ENCODE measurements at regions not wholly inside any gene's neighbourhood (a gene's known extent, or its start where the extent isn't known, plus 50 kb on each side); places are given as distances from the start of the nearest gene placed in this dataset.
"Not testable (repeated sequence)": the region's sequence is repeated elsewhere in the genome, so short reads cannot be mapped to it uniquely, and the experiment has no call there.

- not testable (repeated sequence) for DNase-seq; H3K4me3 Mint-ChIP-seq; H3K27me3 Mint-ChIP-seq (ENCODE audit: low read depth); H3K27ac Mint-ChIP-seq; ATAC-seq (replicated peaks in 1 of 2); H3K4me1 Mint-ChIP-seq (ENCODE audit: low read depth); H3K36me3 Mint-ChIP-seq (ENCODE audit: insufficient read depth in 2 of 2); H3K9me3 Mint-ChIP-seq
These were observed 153.9 kb downstream of the GOLGA8K start for GRCh38 chr15:32249207-32249606.

GRCh38 chr15:32243727-32244126 lies 159.4 kb downstream of the GOLGA8K start:
- not testable (repeated sequence) for H3K27ac Mint-ChIP-seq; DNase-seq; H3K27me3 Mint-ChIP-seq (ENCODE audit: low read depth); H3K36me3 Mint-ChIP-seq (ENCODE audit: insufficient read depth in 2 of 2); H3K4me1 Mint-ChIP-seq (ENCODE audit: low read depth); H3K4me3 Mint-ChIP-seq; H3K9me3 Mint-ChIP-seq; ATAC-seq (replicated peaks in 1 of 2)

DNA sequence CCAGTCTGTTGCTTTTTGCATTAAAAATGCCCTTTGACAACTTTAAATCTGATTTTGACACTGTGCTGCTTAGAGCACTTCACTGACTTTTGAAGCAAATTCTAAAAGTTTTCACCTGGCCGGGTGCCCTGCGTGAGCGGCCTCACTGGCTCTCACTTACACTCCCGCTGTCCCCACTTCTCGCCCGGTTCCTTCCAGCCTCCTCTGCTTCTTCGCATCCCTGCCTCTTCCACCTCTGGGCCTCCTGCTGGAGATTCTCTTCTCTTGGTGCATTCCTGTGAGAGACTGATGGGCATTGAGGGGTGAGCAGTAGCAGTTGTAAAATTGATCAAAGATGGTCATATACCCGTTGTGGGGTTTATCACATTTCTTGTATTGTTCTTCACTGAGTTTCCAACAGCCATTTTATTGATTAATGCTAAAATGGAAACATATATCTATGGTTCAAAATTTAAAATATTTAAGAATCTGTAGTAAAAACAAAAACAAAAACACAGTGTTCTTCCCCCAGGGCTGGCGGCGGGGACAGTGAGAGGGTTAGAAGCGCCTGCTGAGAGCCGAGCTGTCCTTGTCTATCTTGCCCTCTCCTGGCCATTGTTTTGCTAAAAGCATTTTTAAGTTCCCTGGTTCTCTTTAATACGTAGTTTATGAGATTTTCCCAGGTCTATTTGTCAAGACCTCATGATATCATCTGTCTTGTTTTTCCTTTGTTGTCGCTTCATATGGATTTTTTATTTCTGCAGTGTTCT lies 160.1 kb downstream of the GOLGA8K start:
- H3K9me3 Mint-ChIP-seq; H3K36me3 Mint-ChIP-seq (ENCODE audit: insufficient read depth in 2 of 2); H3K4me3 Mint-ChIP-seq; ATAC-seq (replicated peaks in 1 of 2); H3K27me3 Mint-ChIP-seq (ENCODE audit: low read depth); H3K4me1 Mint-ChIP-seq (ENCODE audit: low read depth); DNase-seq; H3K27ac Mint-ChIP-seq: not testable (repeated sequence)

GRCh38 chr15:32227410-32228114 lies 175.5 kb downstream of the GOLGA8K start:
- not testable (repeated sequence) for DNase-seq; H3K4me3 Mint-ChIP-seq; ATAC-seq (replicated peaks in 1 of 2); H3K27me3 Mint-ChIP-seq (ENCODE audit: low read depth); H3K9me3 Mint-ChIP-seq; H3K4me1 Mint-ChIP-seq (ENCODE audit: low read depth); H3K36me3 Mint-ChIP-seq (ENCODE audit: insufficient read depth in 2 of 2); H3K27ac Mint-ChIP-seq

DNA sequence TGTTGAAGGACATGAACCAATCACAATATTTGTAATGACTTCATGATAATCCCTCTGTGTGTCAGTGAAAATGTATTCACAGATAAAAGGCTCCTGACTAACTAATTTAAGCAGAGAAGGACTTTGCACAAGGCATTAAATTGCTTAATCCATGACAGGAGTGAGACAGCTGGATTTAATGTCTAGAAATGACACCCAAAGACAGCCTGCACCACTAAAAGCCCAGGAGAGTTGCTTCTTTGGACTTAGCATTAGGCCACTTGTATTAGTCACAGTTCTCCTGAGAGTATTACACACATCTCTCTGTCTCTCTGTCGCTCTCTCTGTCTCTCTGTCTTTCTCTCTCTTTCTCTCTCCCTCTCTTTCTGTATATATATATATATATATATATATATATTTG lies 180.4 kb downstream of the GOLGA8K start:
- H3K4me1 Mint-ChIP-seq (ENCODE audit: low read depth), result no peaks in the 10 kb centered on the region
- no peak overlapping the region for H3K27ac Mint-ChIP-seq
- peaks cover 3 to 11% of the 10 kb centered on the region in 2 donors for H3K9me3 Mint-ChIP-seq
- no peak for DNase-seq
- peaks cover 10% of the 10 kb centered on the region for H3K27me3 Mint-ChIP-seq (ENCODE audit: low read depth)
- H3K4me3 Mint-ChIP-seq, result no peak overlapping the region
- ATAC-seq (replicated peaks in 1 of 2), result no peak
- H3K36me3 Mint-ChIP-seq (ENCODE audit: insufficient read depth in 2 of 2), result peaks cover 0 to 3% of the 10 kb centered on the region in 2 donors

All from activated T-cell treated with anti-CD3 and anti-CD28 coated beads, Interleukin-2, amount 50 U/mL, for 72 hours (primary cell).